SK-N-SH treated with all-trans-retinoic acid at 6 μM for 48 hours (cell line): ENCODE measurements at regions not wholly inside any gene's neighbourhood (a gene's known extent, or its start where the extent isn't known, plus 50 kb on each side); places are given as distances from the start of the nearest gene placed in this dataset.

Experiments used
- ATAC-seq: fragments of 200-7000 bp; cut with Tn5 transposase; 3 replicates; pipeline ENCODE4 v1.9.1; 2020; ENCODE audit warnings: mild to moderate bottlenecking, moderate library complexity
- ARNTL ChIP-seq: fragments of 450-650 bp; formaldehyde crosslinking; IDR thresholded peaks from 2 replicates; pipeline ENCODE4 v1.5.0; 2020; ENCODE audit warnings: low read depth, mild to moderate bottlenecking, moderate library complexity, borderline replicate concordance
- BACH2 ChIP-seq: fragments of 250-450 bp; sonication (Bioruptor Pico); IDR thresholded peaks from 2 replicates; pipeline ENCODE4 v1.9.0; 2021; ENCODE audit warnings: mild to moderate bottlenecking, borderline replicate concordance
- CSDC2 ChIP-seq: fragments of 250-450 bp; sonication (Bioruptor Pico); IDR thresholded peaks from 2 replicates; pipeline ENCODE4 v1.5.0; 2020; ENCODE audit warnings: mild to moderate bottlenecking, moderate library complexity
- ESRRG ChIP-seq: fragments of 250-450 bp; sonication (Bioruptor Pico); IDR thresholded peaks from 2 replicates; pipeline ENCODE4 v1.6.1; 2021; ENCODE audit warnings: mild to moderate bottlenecking
- GLIS3 ChIP-seq: fragments of 250-450 bp; sonication (Bioruptor Pico); IDR thresholded peaks from 2 replicates; pipeline ENCODE4 v1.5.0; 2020; ENCODE audit warnings: mild to moderate bottlenecking, moderate library complexity
- ISL1 ChIP-seq: fragments of 250-450 bp; sonication (Bioruptor Pico); IDR thresholded peaks from 2 replicates; pipeline ENCODE4 v2.1.2; 2022; ENCODE audit warnings: mild to moderate bottlenecking, moderate library complexity
- OSR1 ChIP-seq: fragments of 250-450 bp; sonication (Bioruptor Pico); IDR thresholded peaks from 2 replicates; pipeline ENCODE4 v1.8.0; 2022; ENCODE audit warnings: moderate library complexity, mild to moderate bottlenecking, inconsistent platforms
- RARB ChIP-seq: fragments of 250-450 bp; sonication (Bioruptor Pico); IDR thresholded peaks from 2 replicates; pipeline ENCODE4 v1.8.0; 2021; ENCODE audit warnings: mild to moderate bottlenecking, moderate library complexity
- SNAI2 ChIP-seq: fragments of 250-450 bp; sonication (Bioruptor Pico); IDR thresholded peaks from 2 replicates; pipeline ENCODE4 v1.5.0; 2020; ENCODE audit warnings: mild to moderate bottlenecking, moderate library complexity
- TCF4 ChIP-seq: fragments of 250-450 bp; sonication (Bioruptor Pico); IDR thresholded peaks from 2 replicates; pipeline ENCODE4 v1.8.0; 2021; ENCODE audit warnings: mild to moderate bottlenecking, moderate library complexity, borderline replicate concordance
- TOX ChIP-seq: fragments of 250-450 bp; sonication (Bioruptor Pico); IDR thresholded peaks from 2 replicates; pipeline ENCODE4 v1.8.0; 2021; ENCODE audit warnings: mild to moderate bottlenecking, moderate library complexity, borderline replicate concordance
- ZC3H10 ChIP-seq: fragments of 250-450 bp; sonication (Bioruptor Pico); IDR thresholded peaks from 2 replicates; pipeline ENCODE4 v1.5.1; 2021; ENCODE audit warnings: mild to moderate bottlenecking, moderate library complexity
- ZFP3 ChIP-seq: fragments of 250-450 bp; sonication (Bioruptor Pico); IDR thresholded peaks from 2 replicates; pipeline ENCODE4 v1.5.0; 2020; ENCODE audit warnings: mild to moderate bottlenecking, moderate library complexity
- ZFP30 ChIP-seq: fragments of 450-650 bp; formaldehyde crosslinking; IDR thresholded peaks from 2 replicates; pipeline ENCODE4 v1.5.0; 2022; ENCODE audit warnings: mild to moderate bottlenecking, moderate library complexity
- ZNF565 ChIP-seq: fragments of 450-650 bp; formaldehyde crosslinking; conservative IDR thresholded peaks from 2 replicates; pipeline ENCODE4 v1.5.0; 2020; ENCODE audit warnings: low read depth, mild to moderate bottlenecking, moderate library complexity
- ZNF70 ChIP-seq: fragments of 450-650 bp; formaldehyde crosslinking; IDR thresholded peaks from 2 replicates; pipeline ENCODE4 v1.5.0; 2020; ENCODE audit warnings: mild to moderate bottlenecking, moderate library complexity
- ZNF8 ChIP-seq: fragments of 450-650 bp; formaldehyde crosslinking; IDR thresholded peaks from 2 replicates; pipeline ENCODE4 v1.5.0; 2020; ENCODE audit warnings: mild to moderate bottlenecking, moderate library complexity
- TF ChIP-seq, protein P1 (sequence below): fragments of 250-450 bp; sonication (Bioruptor Pico); IDR thresholded peaks from 2 replicates; pipeline ENCODE4 v1.8.0; 2020; ENCODE audit warnings: mild to moderate bottlenecking, moderate library complexity, borderline replicate concordance
- TF ChIP-seq, protein P2 (sequence below): fragments of 250-450 bp; sonication (Bioruptor Pico); IDR thresholded peaks from 2 replicates; pipeline ENCODE4 v1.5.1; 2020; ENCODE audit warnings: low read depth, mild to moderate bottlenecking, moderate library complexity
- TF ChIP-seq, protein P3 (sequence below): fragments of 250-450 bp; sonication (Bioruptor Pico); IDR thresholded peaks from 2 replicates; pipeline ENCODE4 v1.5.0; 2020; ENCODE audit warnings: mild to moderate bottlenecking, moderate library complexity
- TF ChIP-seq, protein P4 (sequence below): fragments of 250-450 bp; sonication (Bioruptor Pico); IDR thresholded peaks from 2 replicates; pipeline ENCODE4 v1.5.1; 2021; ENCODE audit warnings: mild to moderate bottlenecking, moderate library complexity

DNA sequence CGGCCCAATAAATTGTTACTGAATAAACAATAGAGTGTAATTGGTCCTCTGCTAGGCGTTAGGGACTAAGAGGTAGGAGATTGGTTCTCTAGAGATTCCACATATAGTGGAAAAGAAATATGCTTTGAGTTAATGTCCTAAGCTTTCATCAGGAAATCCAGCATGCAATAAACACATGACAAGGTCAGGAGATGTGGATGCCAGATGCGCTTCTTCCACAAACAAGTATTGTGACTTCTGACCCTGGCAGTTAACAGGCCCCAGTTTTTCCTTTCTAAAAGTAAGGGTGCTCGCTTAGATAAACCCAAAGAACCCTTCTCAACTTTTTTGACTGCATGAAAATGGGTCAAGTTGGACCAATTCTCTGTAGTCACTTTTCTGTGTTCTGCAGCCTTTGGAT, 146.5 kb upstream of the SOX21 start (continued):
- no peak for TF ChIP-seq ZNF70 (CRISPR knock-in tag)
- TF ChIP-seq, all 23 proteins: peak for 0

DNA sequence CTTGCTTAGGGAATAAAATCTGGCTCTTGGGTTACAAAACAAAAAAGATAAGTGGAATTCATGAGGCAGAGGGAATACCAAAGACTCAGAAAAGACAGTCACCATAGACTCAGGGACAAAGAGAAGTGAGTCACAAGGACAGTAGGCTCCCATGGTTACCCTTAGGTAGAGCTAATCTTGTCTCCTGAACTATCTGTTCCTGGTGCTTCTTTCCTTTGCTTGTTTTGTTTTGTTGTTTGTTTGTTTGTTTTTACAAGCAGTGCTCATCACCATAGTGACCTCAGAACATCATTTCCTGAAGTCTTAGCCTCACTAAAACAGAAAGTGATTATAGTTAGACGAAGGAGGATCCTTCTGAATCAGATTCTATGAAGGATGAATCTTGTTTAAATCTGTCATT, 142.3 kb upstream of the SOX21 start:
- no peak for TF ChIP-seq OSR1 (CRISPR knock-in tag)
- no peak for TF ChIP-seq TOX (CRISPR knock-in tag)
- TF ChIP-seq ESRRG: no peak
- TF ChIP-seq, all 23 proteins: peak for 0
- no peak for ATAC-seq

DNA sequence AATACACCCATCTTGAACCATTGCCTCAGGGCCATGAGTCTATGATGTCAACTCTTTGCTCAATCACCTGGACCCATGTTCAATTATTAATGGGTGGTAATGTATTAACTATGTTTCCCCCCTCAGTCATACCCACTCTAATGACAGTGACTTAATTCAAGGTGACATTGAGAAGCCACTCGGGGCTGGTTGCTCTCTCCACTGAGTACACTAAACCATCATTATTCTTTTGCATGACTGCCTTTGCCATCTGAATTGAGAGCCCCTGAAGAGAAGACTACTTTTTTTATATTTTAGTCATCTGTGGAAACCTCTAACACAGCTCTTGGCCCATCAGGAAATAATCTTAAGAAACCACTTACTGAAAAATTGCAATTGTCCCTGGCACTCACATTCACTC, 139.2 kb upstream of the SOX21 start:
- ATAC-seq: no peak
- TF ChIP-seq RARB (CRISPR knock-in tag) (no peak), BACH2 (CRISPR knock-in tag) (no peak), ZNF8 (no peak), ISL1 (no peak), SNAI2 (CRISPR knock-in tag) (no peak), ZFP30 (CRISPR knock-in tag) (no peak), TCF4 (no peak), ZNF565 (CRISPR knock-in tag) (no peak), ZFP3 (no peak), GLIS3 (CRISPR knock-in tag) (no peak)
- TF ChIP-seq, protein P1, sequence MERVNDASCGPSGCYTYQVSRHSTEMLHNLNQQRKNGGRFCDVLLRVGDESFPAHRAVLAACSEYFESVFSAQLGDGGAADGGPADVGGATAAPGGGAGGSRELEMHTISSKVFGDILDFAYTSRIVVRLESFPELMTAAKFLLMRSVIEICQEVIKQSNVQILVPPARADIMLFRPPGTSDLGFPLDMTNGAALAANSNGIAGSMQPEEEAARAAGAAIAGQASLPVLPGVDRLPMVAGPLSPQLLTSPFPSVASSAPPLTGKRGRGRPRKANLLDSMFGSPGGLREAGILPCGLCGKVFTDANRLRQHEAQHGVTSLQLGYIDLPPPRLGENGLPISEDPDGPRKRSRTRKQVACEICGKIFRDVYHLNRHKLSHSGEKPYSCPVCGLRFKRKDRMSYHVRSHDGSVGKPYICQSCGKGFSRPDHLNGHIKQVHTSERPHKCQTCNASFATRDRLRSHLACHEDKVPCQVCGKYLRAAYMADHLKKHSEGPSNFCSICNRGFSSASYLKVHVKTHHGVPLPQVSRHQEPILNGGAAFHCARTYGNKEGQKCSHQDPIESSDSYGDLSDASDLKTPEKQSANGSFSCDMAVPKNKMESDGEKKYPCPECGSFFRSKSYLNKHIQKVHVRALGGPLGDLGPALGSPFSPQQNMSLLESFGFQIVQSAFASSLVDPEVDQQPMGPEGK (CRISPR knock-in tag): no peak
- TF ChIP-seq, protein P2, sequence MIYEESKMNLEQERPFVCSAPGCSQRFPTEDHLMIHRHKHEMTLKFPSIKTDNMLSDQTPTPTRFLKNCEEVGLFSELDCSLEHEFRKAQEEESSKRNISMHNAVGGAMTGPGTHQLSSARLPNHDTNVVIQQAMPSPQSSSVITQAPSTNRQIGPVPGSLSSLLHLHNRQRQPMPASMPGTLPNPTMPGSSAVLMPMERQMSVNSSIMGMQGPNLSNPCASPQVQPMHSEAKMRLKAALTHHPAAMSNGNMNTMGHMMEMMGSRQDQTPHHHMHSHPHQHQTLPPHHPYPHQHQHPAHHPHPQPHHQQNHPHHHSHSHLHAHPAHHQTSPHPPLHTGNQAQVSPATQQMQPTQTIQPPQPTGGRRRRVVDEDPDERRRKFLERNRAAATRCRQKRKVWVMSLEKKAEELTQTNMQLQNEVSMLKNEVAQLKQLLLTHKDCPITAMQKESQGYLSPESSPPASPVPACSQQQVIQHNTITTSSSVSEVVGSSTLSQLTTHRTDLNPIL: no peak

DNA sequence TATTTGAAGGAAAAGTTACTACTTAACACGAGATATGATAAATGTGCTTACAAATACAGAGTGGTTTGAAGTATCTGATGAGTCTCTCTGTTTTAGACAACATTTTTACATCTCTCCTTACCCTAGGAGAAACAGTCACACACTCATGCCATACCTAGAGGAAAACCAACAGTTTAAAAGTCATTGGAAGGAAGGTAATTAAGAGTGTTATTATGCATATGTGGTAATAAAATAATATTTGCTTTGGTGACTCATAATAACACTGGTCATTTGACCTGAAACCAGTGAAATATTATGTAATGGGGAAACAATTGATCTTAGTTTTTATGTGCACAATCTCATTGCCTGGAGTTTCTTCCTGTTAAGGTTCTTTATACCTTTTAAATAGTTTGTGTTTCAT, 136.9 kb upstream of the SOX21 start:
- no peak for ATAC-seq
- TF ChIP-seq TCF4 (no peak), SNAI2 (CRISPR knock-in tag) (no peak), ISL1 (no peak), OSR1 (CRISPR knock-in tag) (no peak), GLIS3 (CRISPR knock-in tag) (no peak), ZFP30 (CRISPR knock-in tag) (no peak), ZC3H10 (CRISPR knock-in tag) (no peak), ZFP3 (no peak), ARNTL (CRISPR knock-in tag) (no peak), CSDC2 (no peak), ZNF8 (no peak), BACH2 (CRISPR knock-in tag) (no peak), TOX (CRISPR knock-in tag) (no peak), ZNF70 (CRISPR knock-in tag) (no peak)
- TF ChIP-seq, protein P3, sequence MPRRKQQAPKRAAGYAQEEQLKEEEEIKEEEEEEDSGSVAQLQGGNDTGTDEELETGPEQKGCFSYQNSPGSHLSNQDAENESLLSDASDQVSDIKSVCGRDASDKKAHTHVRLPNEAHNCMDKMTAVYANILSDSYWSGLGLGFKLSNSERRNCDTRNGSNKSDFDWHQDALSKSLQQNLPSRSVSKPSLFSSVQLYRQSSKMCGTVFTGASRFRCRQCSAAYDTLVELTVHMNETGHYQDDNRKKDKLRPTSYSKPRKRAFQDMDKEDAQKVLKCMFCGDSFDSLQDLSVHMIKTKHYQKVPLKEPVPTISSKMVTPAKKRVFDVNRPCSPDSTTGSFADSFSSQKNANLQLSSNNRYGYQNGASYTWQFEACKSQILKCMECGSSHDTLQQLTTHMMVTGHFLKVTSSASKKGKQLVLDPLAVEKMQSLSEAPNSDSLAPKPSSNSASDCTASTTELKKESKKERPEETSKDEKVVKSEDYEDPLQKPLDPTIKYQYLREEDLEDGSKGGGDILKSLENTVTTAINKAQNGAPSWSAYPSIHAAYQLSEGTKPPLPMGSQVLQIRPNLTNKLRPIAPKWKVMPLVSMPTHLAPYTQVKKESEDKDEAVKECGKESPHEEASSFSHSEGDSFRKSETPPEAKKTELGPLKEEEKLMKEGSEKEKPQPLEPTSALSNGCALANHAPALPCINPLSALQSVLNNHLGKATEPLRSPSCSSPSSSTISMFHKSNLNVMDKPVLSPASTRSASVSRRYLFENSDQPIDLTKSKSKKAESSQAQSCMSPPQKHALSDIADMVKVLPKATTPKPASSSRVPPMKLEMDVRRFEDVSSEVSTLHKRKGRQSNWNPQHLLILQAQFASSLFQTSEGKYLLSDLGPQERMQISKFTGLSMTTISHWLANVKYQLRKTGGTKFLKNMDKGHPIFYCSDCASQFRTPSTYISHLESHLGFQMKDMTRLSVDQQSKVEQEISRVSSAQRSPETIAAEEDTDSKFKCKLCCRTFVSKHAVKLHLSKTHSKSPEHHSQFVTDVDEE (CRISPR knock-in tag): no peak
- TF ChIP-seq, protein P2: no peak
- TF ChIP-seq, protein P4, sequence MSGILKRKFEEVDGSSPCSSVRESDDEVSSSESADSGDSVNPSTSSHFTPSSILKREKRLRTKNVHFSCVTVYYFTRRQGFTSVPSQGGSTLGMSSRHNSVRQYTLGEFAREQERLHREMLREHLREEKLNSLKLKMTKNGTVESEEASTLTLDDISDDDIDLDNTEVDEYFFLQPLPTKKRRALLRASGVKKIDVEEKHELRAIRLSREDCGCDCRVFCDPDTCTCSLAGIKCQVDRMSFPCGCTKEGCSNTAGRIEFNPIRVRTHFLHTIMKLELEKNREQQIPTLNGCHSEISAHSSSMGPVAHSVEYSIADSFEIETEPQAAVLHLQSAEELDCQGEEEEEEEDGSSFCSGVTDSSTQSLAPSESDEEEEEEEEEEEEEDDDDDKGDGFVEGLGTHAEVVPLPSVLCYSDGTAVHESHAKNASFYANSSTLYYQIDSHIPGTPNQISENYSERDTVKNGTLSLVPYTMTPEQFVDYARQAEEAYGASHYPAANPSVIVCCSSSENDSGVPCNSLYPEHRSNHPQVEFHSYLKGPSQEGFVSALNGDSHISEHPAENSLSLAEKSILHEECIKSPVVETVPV (CRISPR knock-in tag): no peak
